GM23338 (cell line): ENCODE measurements at regions not wholly inside any gene's neighbourhood (a gene's known extent, or its start where the extent isn't known, plus 50 kb on each side); places are given as distances from the start of the nearest gene placed in this dataset.

Source experiments
- ATAC-seq: fragments of 200-7000 bp; cut with Tn5 transposase; 3 replicates; pipeline ENCODE4 v1.9.1; 2020
- DNase-seq: peaks from one replicate; pipeline ENCODE4 v3.0.0-alpha.2; 2015; ENCODE audit warnings: low spot score
- H2AFZ ChIP-seq: fragments of 200-600 bp; sonication (generic); 2 replicates; pipeline ENCODE4 v1.8.0; 2016; ENCODE audit warnings: antibody characterized with exemption, mild to moderate bottlenecking, moderate library complexity
- H3F3A ChIP-seq: fragments of 200-600 bp; sonication (generic); replicated peaks from 2 replicates; pipeline ENCODE4 v1.8.0; 2017; ENCODE audit warnings: antibody characterized with exemption, mixed run types, low read depth
- H3K27ac ChIP-seq: fragments of 200-600 bp; sonication (generic); 2 replicates; pipeline ENCODE4 v1.6.1; 2016; ENCODE audit warnings: low read depth
- H3K27me3 ChIP-seq: fragments of 200-600 bp; sonication (generic); 2 replicates; pipeline ENCODE4 v1.8.0; 2016; ENCODE audit warnings: mild to moderate bottlenecking, mixed run types, moderate library complexity; ENCODE audit not compliant: insufficient read depth
- H3K36me3 ChIP-seq: fragments of 200-600 bp; sonication (generic); 2 replicates; pipeline ENCODE4 v1.8.0; 2016; ENCODE audit warnings: mild to moderate bottlenecking; ENCODE audit not compliant: insufficient read depth
- H3K4me1 ChIP-seq: fragments of 200-600 bp; sonication (generic); 2 replicates; pipeline ENCODE4 v1.8.0; 2016; ENCODE audit warnings: mild to moderate bottlenecking, moderate library complexity; ENCODE audit not compliant: insufficient read depth
- H3K4me2 ChIP-seq: fragments of 200-600 bp; sonication (generic); 2 replicates; pipeline ENCODE4 v1.7.1; 2017; ENCODE audit warnings: mixed run types
- H3K4me3 ChIP-seq: fragments of 200-600 bp; sonication (generic); 2 replicates; pipeline ENCODE4 v1.6.1; 2016; ENCODE audit warnings: mixed run types
- H3K79me2 ChIP-seq: fragments of 200-600 bp; sonication (generic); replicated peaks from 2 replicates; pipeline ENCODE4 v1.8.0; 2017; ENCODE audit warnings: mild to moderate bottlenecking; ENCODE audit not compliant: insufficient read depth
- H3K9me2 ChIP-seq: fragments of 200-600 bp; sonication (generic); 2 replicates; pipeline ENCODE4 v1.8.0; 2017; ENCODE audit not compliant: insufficient read depth
- H4K20me1 ChIP-seq: fragments of 200-600 bp; sonication (generic); replicated peaks from 2 replicates; pipeline ENCODE4 v1.8.0; 2017; ENCODE audit warnings: mild to moderate bottlenecking; ENCODE audit not compliant: insufficient read depth
- H3K27ac Mint-ChIP-seq: 2 replicates; pipeline ENCODE4 v1.8.0; 2020; ENCODE audit warnings: inconsistent platforms, mild to moderate bottlenecking, moderate library complexity, mixed read lengths
- H3K27me3 Mint-ChIP-seq: 3 replicates; pipeline ENCODE4 v1.8.0; 2022; ENCODE audit warnings: low read depth, mild to moderate bottlenecking, moderate library complexity, mixed read lengths, inconsistent platforms; ENCODE audit not compliant: insufficient read depth, poor library complexity
- H3K36me3 Mint-ChIP-seq: 3 replicates; pipeline ENCODE4 v1.8.0; 2021; ENCODE audit warnings: low read depth, mild to moderate bottlenecking, inconsistent platforms, moderate library complexity, mixed read lengths
- H3K4me1 Mint-ChIP-seq: 3 replicates; pipeline ENCODE4 v1.8.0; 2020; ENCODE audit warnings: mild to moderate bottlenecking, inconsistent platforms, mixed read lengths
- H3K4me3 Mint-ChIP-seq: 3 replicates; pipeline ENCODE4 v1.8.0; 2021; ENCODE audit warnings: moderate library complexity, mild to moderate bottlenecking, inconsistent platforms, mixed read lengths
- H3K9me3 Mint-ChIP-seq: 3 replicates; pipeline ENCODE4 v1.8.0; 2020; ENCODE audit warnings: moderate library complexity, mild to moderate bottlenecking, inconsistent platforms, mixed read lengths
- CREB1 ChIP-seq: fragments of 250-450 bp; sonication (Bioruptor Pico); IDR thresholded peaks from 2 replicates; pipeline ENCODE4 v1.5.0; 2020; ENCODE audit warnings: low read depth, mild to moderate bottlenecking, moderate library complexity
- EZH2 ChIP-seq: fragments of 200-600 bp; sonication (generic); IDR thresholded peaks from one replicate; pipeline ENCODE4 v1.8.0; 2017; ENCODE audit warnings: antibody characterized with exemption, mild to moderate bottlenecking, low read depth; ENCODE audit not compliant: unreplicated experiment
- EZH2phosphoT487 ChIP-seq: fragments of 200-600 bp; sonication (generic); IDR thresholded peaks from one replicate; pipeline ENCODE4 v1.8.1; 2018; ENCODE audit warnings: antibody characterized with exemption; ENCODE audit not compliant: unreplicated experiment
- JUNB ChIP-seq: IDR thresholded peaks from one replicate; pipeline ENCODE4 v1.6.1; 2016; ENCODE audit warnings: antibody characterized with exemption; ENCODE audit not compliant: unreplicated experiment
- NANOG ChIP-seq: IDR thresholded peaks from 2 replicates; pipeline ENCODE4 v1.6.1; 2016; ENCODE audit warnings: antibody characterized with exemption, borderline replicate concordance
- POLR2AphosphoS5 ChIP-seq: IDR thresholded peaks from 2 replicates; pipeline ENCODE4 v1.6.1; 2016; ENCODE audit warnings: antibody characterized with exemption, low read depth
- STAT1 ChIP-seq: IDR thresholded peaks from one replicate; pipeline ENCODE4 v1.6.1; 2016; ENCODE audit warnings: antibody characterized with exemption; ENCODE audit not compliant: unreplicated experiment
- ZNF114 ChIP-seq: fragments of 250-450 bp; sonication (Bioruptor Pico); IDR thresholded peaks from 2 replicates; pipeline ENCODE4 v1.5.0; 2020; ENCODE audit warnings: mild to moderate bottlenecking, moderate library complexity
- ZNF331 ChIP-seq: fragments of 250-450 bp; sonication (Bioruptor Pico); IDR thresholded peaks from 2 replicates; pipeline ENCODE4 v1.5.0; 2020; ENCODE audit warnings: low read depth, mild to moderate bottlenecking, moderate library complexity
- TF ChIP-seq, protein P1 (sequence below): IDR thresholded peaks from 2 replicates; pipeline ENCODE4 v1.6.1; 2016; ENCODE audit warnings: antibody characterized with exemption
- TF ChIP-seq, protein P2 (sequence below): fragments of 250-450 bp; sonication (Bioruptor Pico); IDR thresholded peaks from 2 replicates; pipeline ENCODE4 v1.5.0; 2020; ENCODE audit warnings: mild to moderate bottlenecking, moderate library complexity
- TF ChIP-seq, protein P3 (sequence below): IDR thresholded peaks from one replicate; pipeline ENCODE4 v1.6.1; 2018; ENCODE audit warnings: antibody characterized with exemption; ENCODE audit not compliant: unreplicated experiment
- TF ChIP-seq, protein P4 (sequence below), 2 experiments: fragments of 200-600 bp in 1 of 2; sonication (generic) in 1 of 2; conservative IDR thresholded peaks; 2 replicates each; pipeline versions ENCODE4 v1.5.1 to v1.6.1; 2016 to 2017; ENCODE audit warnings: antibody characterized with exemption in 2 of 2, low read depth in 2 of 2, mild to moderate bottlenecking in 2 of 2, moderate library complexity in 1 of 2

DNA sequence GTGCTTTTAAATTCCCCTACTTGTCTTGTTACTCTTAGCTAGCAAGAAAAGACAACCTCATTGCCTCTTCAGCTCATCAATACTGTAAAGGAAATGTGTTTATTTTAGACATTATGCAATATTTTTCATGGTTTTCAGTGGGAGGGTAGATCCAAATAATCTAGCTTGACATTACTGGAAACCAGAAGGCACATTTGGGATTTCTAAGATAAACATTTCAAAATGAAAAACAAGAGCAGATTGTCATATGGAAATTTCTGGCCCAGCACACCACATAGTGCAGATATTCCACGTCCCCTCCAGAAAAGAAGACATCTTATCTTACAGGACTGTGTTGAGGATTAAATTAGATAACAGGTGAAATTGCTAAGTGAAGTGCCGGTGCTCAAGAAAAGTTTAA, 296.9 kb downstream of the MSX2 start:
- no peaks in the 10 kb centered on the region for H3K27me3 ChIP-seq
- no peak overlapping the region for H3K27ac Mint-ChIP-seq
- peaks cover 2% of the 10 kb centered on the region; the same call in 1 of the 2 replicates for H3K9me2 ChIP-seq
- no peak for TF ChIP-seq EZH2phosphoT487
- TF ChIP-seq ZNF114 (CRISPR knock-in tag) = no peak
- no peak for TF ChIP-seq POLR2AphosphoS5
- no peak for TF ChIP-seq STAT1
- no peak for TF ChIP-seq JUNB
- TF ChIP-seq, protein P1, sequence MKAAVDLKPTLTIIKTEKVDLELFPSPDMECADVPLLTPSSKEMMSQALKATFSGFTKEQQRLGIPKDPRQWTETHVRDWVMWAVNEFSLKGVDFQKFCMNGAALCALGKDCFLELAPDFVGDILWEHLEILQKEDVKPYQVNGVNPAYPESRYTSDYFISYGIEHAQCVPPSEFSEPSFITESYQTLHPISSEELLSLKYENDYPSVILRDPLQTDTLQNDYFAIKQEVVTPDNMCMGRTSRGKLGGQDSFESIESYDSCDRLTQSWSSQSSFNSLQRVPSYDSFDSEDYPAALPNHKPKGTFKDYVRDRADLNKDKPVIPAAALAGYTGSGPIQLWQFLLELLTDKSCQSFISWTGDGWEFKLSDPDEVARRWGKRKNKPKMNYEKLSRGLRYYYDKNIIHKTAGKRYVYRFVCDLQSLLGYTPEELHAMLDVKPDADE = no peak
- TF ChIP-seq, protein P2, sequence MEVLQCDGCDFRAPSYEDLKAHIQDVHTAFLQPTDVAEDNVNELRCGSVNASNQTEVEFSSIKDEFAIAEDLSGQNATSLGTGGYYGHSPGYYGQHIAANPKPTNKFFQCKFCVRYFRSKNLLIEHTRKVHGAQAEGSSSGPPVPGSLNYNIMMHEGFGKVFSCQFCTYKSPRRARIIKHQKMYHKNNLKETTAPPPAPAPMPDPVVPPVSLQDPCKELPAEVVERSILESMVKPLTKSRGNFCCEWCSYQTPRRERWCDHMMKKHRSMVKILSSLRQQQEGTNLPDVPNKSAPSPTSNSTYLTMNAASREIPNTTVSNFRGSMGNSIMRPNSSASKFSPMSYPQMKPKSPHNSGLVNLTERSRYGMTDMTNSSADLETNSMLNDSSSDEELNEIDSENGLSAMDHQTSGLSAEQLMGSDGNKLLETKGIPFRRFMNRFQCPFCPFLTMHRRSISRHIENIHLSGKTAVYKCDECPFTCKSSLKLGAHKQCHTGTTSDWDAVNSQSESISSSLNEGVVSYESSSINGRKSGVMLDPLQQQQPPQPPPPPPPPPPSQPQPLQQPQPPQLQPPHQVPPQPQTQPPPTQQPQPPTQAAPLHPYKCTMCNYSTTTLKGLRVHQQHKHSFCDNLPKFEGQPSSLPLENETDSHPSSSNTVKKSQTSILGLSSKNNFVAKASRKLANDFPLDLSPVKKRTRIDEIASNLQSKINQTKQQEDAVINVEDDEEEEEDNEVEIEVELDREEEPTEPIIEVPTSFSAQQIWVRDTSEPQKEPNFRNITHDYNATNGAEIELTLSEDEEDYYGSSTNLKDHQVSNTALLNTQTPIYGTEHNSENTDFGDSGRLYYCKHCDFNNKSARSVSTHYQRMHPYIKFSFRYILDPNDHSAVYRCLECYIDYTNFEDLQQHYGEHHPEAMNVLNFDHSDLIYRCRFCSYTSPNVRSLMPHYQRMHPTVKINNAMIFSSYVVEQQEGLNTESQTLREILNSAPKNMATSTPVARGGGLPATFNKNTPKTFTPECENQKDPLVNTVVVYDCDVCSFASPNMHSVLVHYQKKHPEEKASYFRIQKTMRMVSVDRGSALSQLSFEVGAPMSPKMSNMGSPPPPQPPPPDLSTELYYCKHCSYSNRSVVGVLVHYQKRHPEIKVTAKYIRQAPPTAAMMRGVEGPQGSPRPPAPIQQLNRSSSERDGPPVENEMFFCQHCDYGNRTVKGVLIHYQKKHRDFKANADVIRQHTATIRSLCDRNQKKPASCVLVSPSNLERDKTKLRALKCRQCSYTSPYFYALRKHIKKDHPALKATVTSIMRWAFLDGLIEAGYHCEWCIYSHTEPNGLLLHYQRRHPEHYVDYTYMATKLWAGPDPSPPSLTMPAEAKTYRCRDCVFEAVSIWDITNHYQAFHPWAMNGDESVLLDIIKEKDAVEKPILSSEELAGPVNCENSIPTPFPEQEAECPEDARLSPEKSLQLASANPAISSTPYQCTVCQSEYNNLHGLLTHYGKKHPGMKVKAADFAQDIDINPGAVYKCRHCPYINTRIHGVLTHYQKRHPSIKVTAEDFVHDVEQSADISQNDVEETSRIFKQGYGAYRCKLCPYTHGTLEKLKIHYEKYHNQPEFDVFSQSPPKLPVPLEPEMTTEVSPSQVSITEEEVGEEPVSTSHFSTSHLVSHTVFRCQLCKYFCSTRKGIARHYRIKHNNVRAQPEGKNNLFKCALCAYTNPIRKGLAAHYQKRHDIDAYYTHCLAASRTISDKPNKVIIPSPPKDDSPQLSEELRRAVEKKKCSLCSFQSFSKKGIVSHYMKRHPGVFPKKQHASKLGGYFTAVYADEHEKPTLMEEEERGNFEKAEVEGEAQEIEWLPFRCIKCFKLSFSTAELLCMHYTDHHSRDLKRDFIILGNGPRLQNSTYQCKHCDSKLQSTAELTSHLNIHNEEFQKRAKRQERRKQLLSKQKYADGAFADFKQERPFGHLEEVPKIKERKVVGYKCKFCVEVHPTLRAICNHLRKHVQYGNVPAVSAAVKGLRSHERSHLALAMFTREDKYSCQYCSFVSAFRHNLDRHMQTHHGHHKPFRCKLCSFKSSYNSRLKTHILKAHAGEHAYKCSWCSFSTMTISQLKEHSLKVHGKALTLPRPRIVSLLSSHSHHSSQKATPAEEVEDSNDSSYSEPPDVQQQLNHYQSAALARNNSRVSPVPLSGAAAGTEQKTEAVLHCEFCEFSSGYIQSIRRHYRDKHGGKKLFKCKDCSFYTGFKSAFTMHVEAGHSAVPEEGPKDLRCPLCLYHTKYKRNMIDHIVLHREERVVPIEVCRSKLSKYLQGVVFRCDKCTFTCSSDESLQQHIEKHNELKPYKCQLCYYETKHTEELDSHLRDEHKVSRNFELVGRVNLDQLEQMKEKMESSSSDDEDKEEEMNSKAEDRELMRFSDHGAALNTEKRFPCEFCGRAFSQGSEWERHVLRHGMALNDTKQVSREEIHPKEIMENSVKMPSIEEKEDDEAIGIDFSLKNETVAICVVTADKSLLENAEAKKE (CRISPR knock-in tag) = no peak
- no peak for TF ChIP-seq CREB1 (CRISPR knock-in tag)
- no peak for TF ChIP-seq NANOG
- TF ChIP-seq EZH2 = no peak
- TF ChIP-seq ZNF331 = no peak
- TF ChIP-seq, protein P3, sequence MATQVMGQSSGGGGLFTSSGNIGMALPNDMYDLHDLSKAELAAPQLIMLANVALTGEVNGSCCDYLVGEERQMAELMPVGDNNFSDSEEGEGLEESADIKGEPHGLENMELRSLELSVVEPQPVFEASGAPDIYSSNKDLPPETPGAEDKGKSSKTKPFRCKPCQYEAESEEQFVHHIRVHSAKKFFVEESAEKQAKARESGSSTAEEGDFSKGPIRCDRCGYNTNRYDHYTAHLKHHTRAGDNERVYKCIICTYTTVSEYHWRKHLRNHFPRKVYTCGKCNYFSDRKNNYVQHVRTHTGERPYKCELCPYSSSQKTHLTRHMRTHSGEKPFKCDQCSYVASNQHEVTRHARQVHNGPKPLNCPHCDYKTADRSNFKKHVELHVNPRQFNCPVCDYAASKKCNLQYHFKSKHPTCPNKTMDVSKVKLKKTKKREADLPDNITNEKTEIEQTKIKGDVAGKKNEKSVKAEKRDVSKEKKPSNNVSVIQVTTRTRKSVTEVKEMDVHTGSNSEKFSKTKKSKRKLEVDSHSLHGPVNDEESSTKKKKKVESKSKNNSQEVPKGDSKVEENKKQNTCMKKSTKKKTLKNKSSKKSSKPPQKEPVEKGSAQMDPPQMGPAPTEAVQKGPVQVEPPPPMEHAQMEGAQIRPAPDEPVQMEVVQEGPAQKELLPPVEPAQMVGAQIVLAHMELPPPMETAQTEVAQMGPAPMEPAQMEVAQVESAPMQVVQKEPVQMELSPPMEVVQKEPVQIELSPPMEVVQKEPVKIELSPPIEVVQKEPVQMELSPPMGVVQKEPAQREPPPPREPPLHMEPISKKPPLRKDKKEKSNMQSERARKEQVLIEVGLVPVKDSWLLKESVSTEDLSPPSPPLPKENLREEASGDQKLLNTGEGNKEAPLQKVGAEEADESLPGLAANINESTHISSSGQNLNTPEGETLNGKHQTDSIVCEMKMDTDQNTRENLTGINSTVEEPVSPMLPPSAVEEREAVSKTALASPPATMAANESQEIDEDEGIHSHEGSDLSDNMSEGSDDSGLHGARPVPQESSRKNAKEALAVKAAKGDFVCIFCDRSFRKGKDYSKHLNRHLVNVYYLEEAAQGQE = no peak
- TF ChIP-seq, protein P4, sequence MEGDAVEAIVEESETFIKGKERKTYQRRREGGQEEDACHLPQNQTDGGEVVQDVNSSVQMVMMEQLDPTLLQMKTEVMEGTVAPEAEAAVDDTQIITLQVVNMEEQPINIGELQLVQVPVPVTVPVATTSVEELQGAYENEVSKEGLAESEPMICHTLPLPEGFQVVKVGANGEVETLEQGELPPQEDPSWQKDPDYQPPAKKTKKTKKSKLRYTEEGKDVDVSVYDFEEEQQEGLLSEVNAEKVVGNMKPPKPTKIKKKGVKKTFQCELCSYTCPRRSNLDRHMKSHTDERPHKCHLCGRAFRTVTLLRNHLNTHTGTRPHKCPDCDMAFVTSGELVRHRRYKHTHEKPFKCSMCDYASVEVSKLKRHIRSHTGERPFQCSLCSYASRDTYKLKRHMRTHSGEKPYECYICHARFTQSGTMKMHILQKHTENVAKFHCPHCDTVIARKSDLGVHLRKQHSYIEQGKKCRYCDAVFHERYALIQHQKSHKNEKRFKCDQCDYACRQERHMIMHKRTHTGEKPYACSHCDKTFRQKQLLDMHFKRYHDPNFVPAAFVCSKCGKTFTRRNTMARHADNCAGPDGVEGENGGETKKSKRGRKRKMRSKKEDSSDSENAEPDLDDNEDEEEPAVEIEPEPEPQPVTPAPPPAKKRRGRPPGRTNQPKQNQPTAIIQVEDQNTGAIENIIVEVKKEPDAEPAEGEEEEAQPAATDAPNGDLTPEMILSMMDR (conservative IDR thresholded peaks at IDR 0.05; ENCODE audit: low read depth in 2 of 2) = no peak
- peaks cover 5% of the 10 kb centered on the region; the same call in 1 of the 2 replicates for H3K36me3 ChIP-seq
- H3K27me3 Mint-ChIP-seq = peaks cover 5% of the 10 kb centered on the region
- peaks cover 6% of the 10 kb centered on the region; the same call in 1 of the 3 replicates for H3K36me3 Mint-ChIP-seq
- no peak overlapping the region for H3K4me3 Mint-ChIP-seq
- H3F3A ChIP-seq = no peaks in the 10 kb centered on the region
- no peak overlapping the region for H3K4me3 ChIP-seq
- H3K9me3 Mint-ChIP-seq = peaks cover 21% of the 10 kb centered on the region
- ATAC-seq = no peak
- no peaks in the 10 kb centered on the region for H3K4me1 ChIP-seq
- no peak overlapping the region for H3K27ac ChIP-seq
- no peak overlapping the region for H3K4me2 ChIP-seq
- no peaks in the 10 kb centered on the region for H4K20me1 ChIP-seq
- DNase-seq = no peak
- no peaks in the 10 kb centered on the region for H3K79me2 ChIP-seq
- 0 out of 2 replicates have a peak overlapping the region, but pooled peaks have one; percentile 5 for H2AFZ ChIP-seq
- no peaks in the 10 kb centered on the region for H3K4me1 Mint-ChIP-seq
